IMR-90 (cell line): ENCODE measurements at regions not wholly inside any gene's neighbourhood (a gene's known extent, or its start where the extent isn't known, plus 50 kb on each side); places are given as distances from the start of the nearest gene placed in this dataset.
"Not testable (repeated sequence)": the region's sequence is repeated elsewhere in the genome, so short reads cannot be mapped to it uniquely, and the experiment has no call there.

Experiments used
- ATAC-seq: fragments of 200-7000 bp; cut with Tn5 transposase; 2 replicates; pipeline ENCODE4 v1.9.1; 2020; ENCODE audit warnings: low read depth, mild to moderate bottlenecking, moderate library complexity
- BruUV-seq: library from RNA; stranded (reverse); fragments of 400-500 nt; replicated peaks from 2 replicates; lab custom pipeline; 2021; lab: Mats Ljungman, UMichigan
- CTCF ChIA-PET: fragments of 300-600 bp; formaldehyde crosslinking; extraction: SDS; loops from one replicate; lab custom pipeline; 2021; ENCODE audit warnings: antibody characterized with exemption; lab: Yijun Ruan, JAX
- POLR2A ChIA-PET: fragments of 300-600 bp; sonication (Branson Sonifier 250); formaldehyde crosslinking; loops from one replicate; lab custom pipeline; 2022; ENCODE audit warnings: antibody characterized with exemption; ENCODE audit not compliant: unreplicated experiment; lab: Charles Lee
- DNase-seq: peaks from one replicate; pipeline ENCODE4 v3.0.0; 2013
- H2AFZ ChIP-seq: replicated peaks from 2 replicates; pipeline ENCODE3; 2013; ENCODE audit warnings: low read length, mild to moderate bottlenecking; ENCODE audit not compliant: poor library complexity
- H2AK5ac ChIP-seq: 2 replicates; pipeline ENCODE4 v1.6.1; 2013; ENCODE audit warnings: low read depth, low read length, inconsistent platforms
- H2AK9ac ChIP-seq: replicated peaks from 2 replicates; pipeline ENCODE3; 2013; ENCODE audit warnings: mild to moderate bottlenecking, low read depth, low read length, moderate library complexity; ENCODE audit not compliant: poor library complexity
- H2BK120ac ChIP-seq: 2 replicates; pipeline ENCODE4 v1.6.1; 2013; ENCODE audit warnings: low read depth, low read length, inconsistent platforms
- H2BK15ac ChIP-seq: 3 replicates; pipeline ENCODE4 v1.6.1; 2013; ENCODE audit warnings: low read depth, low read length, inconsistent platforms
- H2BK20ac ChIP-seq: 2 replicates; pipeline ENCODE4 v1.6.1; 2013; ENCODE audit warnings: low read depth, mild to moderate bottlenecking, inconsistent platforms, low read length, moderate library complexity
- H2BK5ac ChIP-seq: 2 replicates; pipeline ENCODE4 v1.6.1; 2013; ENCODE audit warnings: mild to moderate bottlenecking, low read depth, low read length, inconsistent platforms; ENCODE audit not compliant: poor library complexity, severe bottlenecking
- H3K14ac ChIP-seq: replicated peaks from 2 replicates; pipeline ENCODE4 v1.6.1; 2013; ENCODE audit warnings: low read depth, low read length, inconsistent platforms
- H3K18ac ChIP-seq: 2 replicates; pipeline ENCODE4 v1.6.1; 2013; ENCODE audit warnings: low read depth, low read length, control low read depth
- H3K23ac ChIP-seq: 2 replicates; pipeline ENCODE4 v1.6.1; 2013; ENCODE audit warnings: low read depth, low read length, inconsistent platforms
- H3K27ac ChIP-seq: 2 replicates; pipeline ENCODE4 v1.5.1; 2013; ENCODE audit warnings: mild to moderate bottlenecking, control low read depth, low read length; ENCODE audit not compliant: insufficient read depth
- H3K27me3 ChIP-seq: 2 replicates; pipeline ENCODE4 v1.6.1; 2013; ENCODE audit warnings: low read length; ENCODE audit not compliant: control insufficient read depth, insufficient read depth
- H3K36me3 ChIP-seq: 2 replicates; pipeline ENCODE4 v1.6.1; 2013; ENCODE audit warnings: low read length, mixed read lengths; ENCODE audit not compliant: control insufficient read depth, insufficient read depth
- H3K4ac ChIP-seq: 2 replicates; pipeline ENCODE4 v1.6.1; 2013; ENCODE audit warnings: low read depth, low read length, inconsistent platforms
- H3K4me1 ChIP-seq: 2 replicates; pipeline ENCODE4 v1.6.1; 2013; ENCODE audit warnings: low read length, mixed read lengths; ENCODE audit not compliant: control insufficient read depth, insufficient read depth
- H3K4me2 ChIP-seq: 2 replicates; pipeline ENCODE4 v1.6.1; 2013; ENCODE audit warnings: low read depth, mild to moderate bottlenecking, control low read depth, low read length, moderate library complexity
- H3K4me3 ChIP-seq: 2 replicates; pipeline ENCODE4 v1.5.1; 2013; ENCODE audit warnings: low read depth, mild to moderate bottlenecking, control low read depth, low read length, moderate library complexity; ENCODE audit not compliant: insufficient read depth
- H3K56ac ChIP-seq: 2 replicates; pipeline ENCODE4 v1.6.1; 2013; ENCODE audit warnings: low read length, inconsistent platforms; ENCODE audit not compliant: insufficient read depth; ENCODE audit errors: extremely low read depth
- H3K79me1 ChIP-seq, 2 experiments: 2 replicates each; pipeline ENCODE4 v1.6.1; 2013; ENCODE audit warnings: low read length in 2 of 2, inconsistent platforms in 1 of 2, low read depth in 1 of 2
- H3K9ac ChIP-seq: 2 replicates; pipeline ENCODE4 v1.6.1; 2013; ENCODE audit warnings: low read depth, low read length, control low read depth
- H3K9me1 ChIP-seq: 2 replicates; pipeline ENCODE4 v1.6.1; 2013; ENCODE audit warnings: low read length, inconsistent platforms; ENCODE audit not compliant: insufficient read depth
- H3K9me3 ChIP-seq: 2 replicates; pipeline ENCODE4 v1.6.1; 2013; ENCODE audit warnings: low read length; ENCODE audit not compliant: control insufficient read depth, insufficient read depth
- H4K20me1 ChIP-seq: 2 replicates; pipeline ENCODE4 v1.6.1; 2013; ENCODE audit warnings: low read length, inconsistent platforms; ENCODE audit not compliant: insufficient read depth
- H4K5ac ChIP-seq: 2 replicates; pipeline ENCODE4 v1.6.1; 2013; ENCODE audit warnings: mild to moderate bottlenecking, low read depth, low read length, control low read depth
- H4K8ac ChIP-seq, 2 experiments: 2 replicates each; pipeline ENCODE4 v1.6.1; 2013; ENCODE audit warnings: low read depth in 2 of 2, low read length in 2 of 2, control low read depth in 1 of 2, inconsistent platforms in 1 of 2
- H4K91ac ChIP-seq: 2 replicates; pipeline ENCODE4 v1.6.1; 2013; ENCODE audit warnings: low read depth, low read length, inconsistent platforms; ENCODE audit not compliant: insufficient read depth
- MAFK ChIP-seq: IDR thresholded peaks from 2 replicates; pipeline ENCODE4 v1.6.1; 2012; ENCODE audit warnings: low read depth, low read length, improper control_type of control experiment
- MAZ ChIP-seq: IDR thresholded peaks from 2 replicates; pipeline ENCODE4 v1.6.1; 2012; ENCODE audit warnings: low read depth, mild to moderate bottlenecking, low read length, improper control_type of control experiment, moderate library complexity, borderline replicate concordance
- POLR2A ChIP-seq: IDR thresholded peaks from 2 replicates; pipeline ENCODE4 v1.6.1; 2012; ENCODE audit warnings: mild to moderate bottlenecking, low read depth, low read length
- RCOR1 ChIP-seq: IDR thresholded peaks from 2 replicates; pipeline ENCODE4 v1.6.1; 2012; ENCODE audit warnings: mild to moderate bottlenecking, low read length, improper control_type of control experiment; ENCODE audit not compliant: insufficient replicate concordance
- SMC3 ChIP-seq: fragments of 150-350 bp; IDR thresholded peaks from 2 replicates; pipeline ENCODE4 v1.6.1; 2016; ENCODE audit warnings: low read depth, mild to moderate bottlenecking, antibody characterized with exemption, low read length, moderate library complexity
- WGBS, 2 experiments: methylation state at CpG; one replicate each; pipeline versions ENCODE4 v1.1.5 to v1.1.7; 2013; ENCODE audit warnings: missing lambda C conversion rate in 2 of 2; ENCODE audit not compliant: insufficient read length in 1 of 2; ENCODE audit errors: extremely low coverage in 2 of 2; 5-methylcytosine and 5-hydroxymethylcytosine counted together
- dilution Hi-C: fragments of 300-500 bp; cut with HindIII; formaldehyde crosslinking; loops from one replicate; pipeline ENCODE4 v1.14.3; 2018; ENCODE audit warnings: low sequenced_read_pairs; ENCODE audit not compliant: unreplicated experiment
- in situ Hi-C: fragments of 300-500 bp; cut with MboI; formaldehyde crosslinking; loops from 3 replicates; pipeline ENCODE4 v1.14.3; 2019; ENCODE audit warnings: low sequenced_read_pairs, inconsistent platforms, mixed read lengths
- intact Hi-C: fragments of 100-400 bp; cut with micrococcal nuclease; formaldehyde crosslinking; loops from 2 replicates; pipeline ENCODE4 v1.10.0; 2022

GRCh38 chr14:105690671-105691070 lies 164.3 kb downstream of the TMEM121 start:
- Histone ChIP-seq H3K27me3 (no peaks in the 10 kb centered on the region), H2AFZ (no peak overlapping the region), H3K9me3 (peaks cover 4% of the 10 kb centered on the region), H3K79me1 (no peaks in the 10 kb centered on the region), H2BK5ac (peak overlapping the region; percentile 93), H3K4me1 (no peaks in the 10 kb centered on the region), H3K4ac (no peak overlapping the region), H4K91ac (no peak overlapping the region), H2BK20ac (no peak overlapping the region), H2AK5ac (no peak overlapping the region), H3K9me1 (no peaks in the 10 kb centered on the region), H4K8ac (no peak overlapping the region), H3K9ac (no peak overlapping the region), H3K4me2 (no peak overlapping the region), H3K27ac (no peak overlapping the region), H3K36me3 (no peaks in the 10 kb centered on the region), H3K4me3 (no peak overlapping the region), H2AK9ac (no peak overlapping the region), H2BK15ac (no peak overlapping the region), H3K18ac (no peak overlapping the region), H4K5ac (no peak overlapping the region), H3K56ac (no peak overlapping the region), H3K14ac (no peak overlapping the region), H2BK120ac (no peak overlapping the region), H4K20me1 (no peaks in the 10 kb centered on the region), H3K23ac (no peak overlapping the region)
- no peak for ATAC-seq
- WGBS, 2 experiments, result 61 to 100% methylated on average over 1 to 3 of the region's 3 CpGs
- BruUV-seq, result no TSS peak
- ChIA-PET CTCF (no interaction called here), POLR2A (no interaction called here)
- dilution Hi-C loops (no loop called here), intact Hi-C loops (no loop called here), in situ Hi-C loops (no loop called here)
- DNase-seq, result no peak
- TF ChIP-seq SMC3 (no peak), RCOR1 (no peak), MAFK (no peak), POLR2A (no peak), MAZ (no peak)

- in situ Hi-C loops, H2AK5ac ChIP-seq, H4K8ac ChIP-seq, H3K4ac ChIP-seq, BruUV-seq, ATAC-seq, H3K27ac ChIP-seq, H3K9me3 ChIP-seq, H4K5ac ChIP-seq, H3K4me3 ChIP-seq, H2BK15ac ChIP-seq, CTCF ChIA-PET, H2AFZ ChIP-seq, H3K14ac ChIP-seq, H3K9ac ChIP-seq, DNase-seq, H4K91ac ChIP-seq, H2BK5ac ChIP-seq, H2BK20ac ChIP-seq, dilution Hi-C loops, H3K23ac ChIP-seq, H3K4me2 ChIP-seq, intact Hi-C loops, H3K79me1 ChIP-seq, H3K18ac ChIP-seq, H2BK120ac ChIP-seq, POLR2A ChIA-PET, H3K27me3 ChIP-seq, H3K4me1 ChIP-seq, H4K20me1 ChIP-seq, H2AK9ac ChIP-seq, H3K9me1 ChIP-seq, H3K36me3 ChIP-seq, H3K56ac ChIP-seq: not testable (repeated sequence)
- WGBS, 2 experiments, result 60% methylated on average over 1 of the region's 25 CpGs; no CpG with 5 or more reads in 1 of the 2 experiments
Measured at GRCh38 chr14:105691321-105692109, 165.1 kb downstream of the TMEM121 start.
